H9 (cell line): ENCODE measurements at regions not wholly inside any gene's neighbourhood (a gene's known extent, or its start where the extent isn't known, plus 50 kb on each side); places are given as distances from the start of the nearest gene placed in this dataset.

ENCODE experiments used
- DNase-seq: peaks from one replicate; pipeline ENCODE4 v3.0.0-alpha.2; 2017
- H2AFZ ChIP-seq: one replicate; pipeline ENCODE4 v1.6.1; 2013; ENCODE audit warnings: mild to moderate bottlenecking, low read length, control low read depth, moderate library complexity
- H2AK5ac ChIP-seq: 2 replicates; pipeline ENCODE4 v1.6.1; 2013; ENCODE audit warnings: low read length, control low read depth, mixed read lengths; ENCODE audit not compliant: insufficient read length
- H2BK120ac ChIP-seq: one replicate; pipeline ENCODE4 v1.6.1; 2013; ENCODE audit warnings: low read depth, mild to moderate bottlenecking, low read length, control low read depth, inconsistent platforms; ENCODE audit not compliant: poor library complexity, severe bottlenecking
- H2BK12ac ChIP-seq: 2 replicates; pipeline ENCODE4 v1.6.1; 2013; ENCODE audit warnings: low read length, control low read depth, mixed read lengths, low read depth; ENCODE audit not compliant: insufficient read length
- H2BK15ac ChIP-seq: 2 replicates; pipeline ENCODE4 v1.6.1; 2013; ENCODE audit warnings: low read depth, low read length, control low read depth
- H2BK20ac ChIP-seq: one replicate; pipeline ENCODE4 v1.6.1; 2013; ENCODE audit warnings: low read depth, mild to moderate bottlenecking, low read length, control low read depth, inconsistent platforms; ENCODE audit not compliant: poor library complexity, severe bottlenecking
- H2BK5ac ChIP-seq: 2 replicates; pipeline ENCODE4 v1.6.1; 2013; ENCODE audit warnings: low read length, control low read depth, mixed read lengths; ENCODE audit not compliant: insufficient read length
- H3K14ac ChIP-seq: 2 replicates; pipeline ENCODE4 v1.6.1; 2013; ENCODE audit warnings: low read length, control low read depth; ENCODE audit not compliant: insufficient read depth
- H3K18ac ChIP-seq: 2 replicates; pipeline ENCODE4 v1.6.1; 2013; ENCODE audit warnings: low read depth, mild to moderate bottlenecking, mixed read lengths, low read length, control low read depth; ENCODE audit not compliant: insufficient read length
- H3K23ac ChIP-seq: 2 replicates; pipeline ENCODE4 v1.6.1; 2013; ENCODE audit warnings: low read length, control low read depth, mixed read lengths, low read depth; ENCODE audit not compliant: insufficient read length
- H3K23me2 ChIP-seq: 2 replicates; pipeline ENCODE4 v1.6.1; 2013; ENCODE audit warnings: low read depth, mild to moderate bottlenecking, mixed read lengths, low read length, control low read depth; ENCODE audit not compliant: insufficient read length, poor library complexity, severe bottlenecking
- H3K27ac ChIP-seq: 2 replicates; pipeline ENCODE4 v1.5.1; 2013; ENCODE audit warnings: low read length, control low read depth, mixed read lengths, low read depth; ENCODE audit not compliant: insufficient read length
- H3K27me3 ChIP-seq: 2 replicates; pipeline ENCODE4 v1.6.1; 2013; ENCODE audit warnings: low read length, control low read depth, inconsistent platforms; ENCODE audit not compliant: insufficient read depth
- H3K4ac ChIP-seq: 2 replicates; pipeline ENCODE4 v1.6.1; 2013; ENCODE audit warnings: low read depth, mild to moderate bottlenecking, control low read depth, inconsistent platforms, low read length, moderate library complexity
- H3K4me1 ChIP-seq: 2 replicates; pipeline ENCODE4 v1.6.1; 2013; ENCODE audit warnings: low read length, control low read depth, inconsistent platforms; ENCODE audit not compliant: insufficient read depth
- H3K4me2 ChIP-seq: 2 replicates; pipeline ENCODE4 v1.6.1; 2013; ENCODE audit warnings: low read length, control low read depth, mixed read lengths; ENCODE audit not compliant: insufficient read length, insufficient read depth
- H3K56ac ChIP-seq: 2 replicates; pipeline ENCODE4 v1.6.1; 2013; ENCODE audit warnings: low read depth, mild to moderate bottlenecking, mixed read lengths, low read length, control low read depth; ENCODE audit not compliant: insufficient read length
- H3K79me1 ChIP-seq: 2 replicates; pipeline ENCODE4 v1.6.1; 2013; ENCODE audit warnings: low read depth, mild to moderate bottlenecking, moderate library complexity, low read length, control low read depth, inconsistent platforms; ENCODE audit not compliant: insufficient read depth, poor library complexity, severe bottlenecking
- H3K79me2 ChIP-seq: 2 replicates; pipeline ENCODE4 v1.6.1; 2013; ENCODE audit warnings: low read length, control low read depth, inconsistent platforms; ENCODE audit not compliant: insufficient read depth
- H3K9ac ChIP-seq: 2 replicates; pipeline ENCODE4 v1.6.1; 2013; ENCODE audit warnings: low read length, control low read depth, mixed read lengths; ENCODE audit not compliant: insufficient read length; ENCODE audit errors: extremely low read depth
- H3K9me3 ChIP-seq: one replicate; pipeline ENCODE4 v1.6.1; 2013; ENCODE audit warnings: low read depth, low read length, inconsistent platforms; ENCODE audit not compliant: control insufficient read depth
- H3T11ph ChIP-seq: one replicate; pipeline ENCODE4 v1.6.1; 2013; ENCODE audit warnings: mild to moderate bottlenecking, low read length, control low read depth, inconsistent platforms
- H4K20me1 ChIP-seq: one replicate; pipeline ENCODE4 v1.6.1; 2013; ENCODE audit not compliant: control insufficient read depth, insufficient read length, insufficient read depth
- H4K5ac ChIP-seq: 2 replicates; pipeline ENCODE4 v1.6.1; 2013; ENCODE audit warnings: low read depth, mild to moderate bottlenecking, mixed read lengths, low read length, control low read depth; ENCODE audit not compliant: insufficient read length
- H4K8ac ChIP-seq: replicated peaks from 2 replicates; pipeline ENCODE4 v1.6.1; 2013; ENCODE audit warnings: low read length, control low read depth, mixed read lengths, low read depth; ENCODE audit not compliant: insufficient read length
- H4K91ac ChIP-seq: 2 replicates; pipeline ENCODE4 v1.6.1; 2013; ENCODE audit warnings: low read depth, mild to moderate bottlenecking, moderate library complexity, mixed read lengths, low read length, control low read depth; ENCODE audit not compliant: insufficient read length
- H3K27ac Mint-ChIP-seq, 3 experiments: 2 replicates in 2 of 3; 3 replicates in 1 of 3; pipeline ENCODE4 v1.8.0; 2020 to 2021; ENCODE audit warnings: mixed read lengths in 3 of 3, mild to moderate bottlenecking in 1 of 3, moderate library complexity in 1 of 3
- H3K27me3 Mint-ChIP-seq: 2 replicates; pipeline ENCODE4 v1.8.0; 2021; ENCODE audit warnings: low read depth, mild to moderate bottlenecking, moderate library complexity, mixed read lengths
- H3K36me3 Mint-ChIP-seq, 3 experiments: 2 replicates in 2 of 3; 3 replicates in 1 of 3; pipeline ENCODE4 v1.8.0; 2020 to 2021; ENCODE audit warnings: low read depth in 3 of 3, mixed read lengths in 3 of 3; ENCODE audit not compliant: insufficient read depth in 1 of 3
- H3K4me1 Mint-ChIP-seq, 2 experiments: 2 replicates each; pipeline ENCODE4 v1.8.0; 2020; ENCODE audit warnings: mixed read lengths in 2 of 2
- H3K4me3 Mint-ChIP-seq, 2 experiments: 2 replicates in 1 of 2; 3 replicates in 1 of 2; pipeline ENCODE4 v1.8.0; 2020 to 2021; ENCODE audit warnings: mild to moderate bottlenecking in 2 of 2, mixed read lengths in 2 of 2, moderate library complexity in 1 of 2
- H3K9me3 Mint-ChIP-seq, 2 experiments: 2 replicates in 1 of 2; 3 replicates in 1 of 2; pipeline ENCODE4 v1.8.0; 2020; ENCODE audit warnings: mild to moderate bottlenecking in 2 of 2, mixed read lengths in 2 of 2, moderate library complexity in 1 of 2
- WGBS: extraction: QIAGEN DNeasy Blood & Tissue Kit; methylation state at CpG from one replicate; pipeline ENCODE4 v1.1.7; 2013; ENCODE audit warnings: missing lambda C conversion rate, low lambda C conversion rate, mixed read lengths; ENCODE audit not compliant: insufficient read length; ENCODE audit errors: extremely low coverage; 5-methylcytosine and 5-hydroxymethylcytosine counted together
- TF ChIP-seq, protein P1 (sequence below): fragments of 200-600 bp; sonication (generic); conservative IDR thresholded peaks from 3 replicates; pipeline ENCODE4 v1.8.0; 2021; ENCODE audit warnings: antibody characterized with exemption, mild to moderate bottlenecking

DNA sequence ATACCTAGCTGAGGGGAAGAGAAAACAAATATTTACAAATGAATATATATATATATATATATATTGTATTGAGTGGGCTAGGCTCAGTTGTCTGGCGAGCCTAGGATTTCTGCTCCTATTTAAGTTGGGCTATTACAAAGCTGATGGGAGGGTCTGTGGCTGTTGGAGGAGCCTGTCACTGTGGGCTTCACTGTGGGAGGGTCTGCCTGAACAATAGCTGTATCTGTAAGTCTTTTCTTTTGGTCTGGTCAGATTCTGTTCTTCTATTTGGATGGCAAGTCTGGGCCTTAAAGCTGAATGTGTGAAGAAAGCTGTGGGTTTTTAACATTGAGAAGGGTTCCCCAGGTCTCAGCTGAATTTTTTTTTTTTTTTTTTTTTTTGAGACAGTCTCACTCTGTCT is 220.6 kb upstream of the LYZL1 start:
- H3K4me1 ChIP-seq, result 0 out of 2 replicates have a peak, but pooled peaks cover 7% of the 10 kb centered on the region

More for the DNA sequence above, 220.6 kb upstream of the LYZL1 start:
- no peak overlapping the region for H3K9ac ChIP-seq
- H3K27ac ChIP-seq, result no peak overlapping the region
- H3K27me3 Mint-ChIP-seq, result no peaks in the 10 kb centered on the region
- H2BK15ac ChIP-seq, result no peak overlapping the region
- no peak overlapping the region for H2BK12ac ChIP-seq
- H3T11ph ChIP-seq, result no peak overlapping the region
- no CpG with 5 or more reads among the region's 1 CpG for WGBS
- H3K4ac ChIP-seq, result no peak overlapping the region
- no peak overlapping the region for H3K14ac ChIP-seq
- no peaks in the 10 kb centered on the region for H3K36me3 Mint-ChIP-seq
- no peak overlapping the region for H4K91ac ChIP-seq
- no peak overlapping the region for H3K23ac ChIP-seq
- TF ChIP-seq, protein P1, sequence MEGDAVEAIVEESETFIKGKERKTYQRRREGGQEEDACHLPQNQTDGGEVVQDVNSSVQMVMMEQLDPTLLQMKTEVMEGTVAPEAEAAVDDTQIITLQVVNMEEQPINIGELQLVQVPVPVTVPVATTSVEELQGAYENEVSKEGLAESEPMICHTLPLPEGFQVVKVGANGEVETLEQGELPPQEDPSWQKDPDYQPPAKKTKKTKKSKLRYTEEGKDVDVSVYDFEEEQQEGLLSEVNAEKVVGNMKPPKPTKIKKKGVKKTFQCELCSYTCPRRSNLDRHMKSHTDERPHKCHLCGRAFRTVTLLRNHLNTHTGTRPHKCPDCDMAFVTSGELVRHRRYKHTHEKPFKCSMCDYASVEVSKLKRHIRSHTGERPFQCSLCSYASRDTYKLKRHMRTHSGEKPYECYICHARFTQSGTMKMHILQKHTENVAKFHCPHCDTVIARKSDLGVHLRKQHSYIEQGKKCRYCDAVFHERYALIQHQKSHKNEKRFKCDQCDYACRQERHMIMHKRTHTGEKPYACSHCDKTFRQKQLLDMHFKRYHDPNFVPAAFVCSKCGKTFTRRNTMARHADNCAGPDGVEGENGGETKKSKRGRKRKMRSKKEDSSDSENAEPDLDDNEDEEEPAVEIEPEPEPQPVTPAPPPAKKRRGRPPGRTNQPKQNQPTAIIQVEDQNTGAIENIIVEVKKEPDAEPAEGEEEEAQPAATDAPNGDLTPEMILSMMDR, result no peak
- H2AK5ac ChIP-seq, result no peak overlapping the region
- no peak overlapping the region for H2BK5ac ChIP-seq
- H3K4me2 ChIP-seq, result no peak overlapping the region
- H2BK120ac ChIP-seq, result no peak overlapping the region
- H3K27ac Mint-ChIP-seq, result 0 out of 7 replicates have a peak overlapping the region, but pooled peaks of 1 of the 3 experiments have one; percentile 29
- no peaks in the 10 kb centered on the region for H4K20me1 ChIP-seq
- H3K9me3 ChIP-seq, result no peaks in the 10 kb centered on the region
- no peak overlapping the region for H3K4me3 Mint-ChIP-seq
- H2AFZ ChIP-seq, result no peak overlapping the region
- no peaks in the 10 kb centered on the region for H3K23me2 ChIP-seq
- no peaks in the 10 kb centered on the region for H3K9me3 Mint-ChIP-seq
- no peak for DNase-seq
- H3K79me1 ChIP-seq, result no peaks in the 10 kb centered on the region
- H4K8ac ChIP-seq, result no peak overlapping the region
- no peaks in the 10 kb centered on the region for H3K79me2 ChIP-seq
- no peak overlapping the region for H3K18ac ChIP-seq
- no peak overlapping the region for H2BK20ac ChIP-seq
- no peak overlapping the region for H4K5ac ChIP-seq
- H3K27me3 ChIP-seq, result no peaks in the 10 kb centered on the region
- H3K4me1 Mint-ChIP-seq, result peaks cover 20 to 35% of the 10 kb centered on the region in 2 experiments
- H3K56ac ChIP-seq, result no peak overlapping the region
